DND-41 (cell line): ENCODE measurements at regions not wholly inside any gene's neighbourhood (a gene's known extent, or its start where the extent isn't known, plus 50 kb on each side); places are given as distances from the start of the nearest gene placed in this dataset.

ENCODE experiments used
- ATAC-seq: fragments of 200-7000 bp; cut with Tn5 transposase; 3 replicates; pipeline ENCODE4 v1.9.1; 2021; ENCODE audit warnings: low read depth; ENCODE audit not compliant: insufficient read depth
- DNase-seq: peaks from one replicate; pipeline ENCODE4 v3.0.0-alpha.2; 2020
- H2AFZ ChIP-seq: 2 replicates; pipeline ENCODE4 v1.6.0; 2012; ENCODE audit warnings: low read depth, low read length
- H3K27ac ChIP-seq: 2 replicates; pipeline ENCODE4 v1.5.1; 2012; ENCODE audit warnings: low read length, inconsistent platforms
- H3K27me3 ChIP-seq: fragments of 200-600 bp; sonication (generic); 2 replicates; pipeline ENCODE4 v1.6.0; 2012; ENCODE audit warnings: low read length, mild to moderate bottlenecking, inconsistent platforms; ENCODE audit not compliant: insufficient read depth, poor library complexity
- H3K36me3 ChIP-seq: 2 replicates; pipeline ENCODE4 v1.5.1; 2012; ENCODE audit warnings: low read length, inconsistent platforms; ENCODE audit not compliant: insufficient read depth
- H3K4me1 ChIP-seq: 2 replicates; pipeline ENCODE4 v1.5.1; 2012; ENCODE audit warnings: mild to moderate bottlenecking, low read length; ENCODE audit not compliant: insufficient read depth
- H3K4me2 ChIP-seq: 2 replicates; pipeline ENCODE4 v1.6.0; 2012; ENCODE audit warnings: mild to moderate bottlenecking, moderate library complexity, low read length, inconsistent platforms; ENCODE audit not compliant: insufficient read depth
- H3K4me3 ChIP-seq, 2 experiments: fragments of 200-600 bp in 1 of 2; shearing (Covaris generic) in 1 of 2; 2 replicates each; pipeline ENCODE4 v1.5.1; 2012 to 2016; ENCODE audit warnings: inconsistent platforms in 2 of 2, low read length in 2 of 2, mild to moderate bottlenecking in 2 of 2, low read depth in 1 of 2, moderate library complexity in 1 of 2
- H3K79me2 ChIP-seq: 2 replicates; pipeline ENCODE4 v1.6.0; 2012; ENCODE audit warnings: low read length, inconsistent platforms; ENCODE audit not compliant: insufficient read depth
- H3K9ac ChIP-seq: 2 replicates; pipeline ENCODE4 v1.6.0; 2012; ENCODE audit warnings: low read depth, mild to moderate bottlenecking, inconsistent platforms, low read length, moderate library complexity
- H3K9me3 ChIP-seq: 2 replicates; pipeline ENCODE4 v1.5.1; 2012; ENCODE audit warnings: low read length, moderate library complexity, mild to moderate bottlenecking, inconsistent platforms; ENCODE audit not compliant: insufficient read depth, severe bottlenecking
- H4K20me1 ChIP-seq: 2 replicates; pipeline ENCODE4 v1.6.0; 2012; ENCODE audit warnings: low read length; ENCODE audit not compliant: insufficient read depth
- CTCF ChIP-seq: IDR thresholded peaks from 2 replicates; pipeline ENCODE4 v1.5.1; 2012; ENCODE audit warnings: borderline replicate concordance, low read length, moderate library complexity, mild to moderate bottlenecking; ENCODE audit not compliant: poor library complexity, severe bottlenecking; ENCODE audit errors: extremely low read depth
- EZH2 ChIP-seq: IDR thresholded peaks from 3 replicates; pipeline ENCODE4 v1.6.1; 2012; ENCODE audit warnings: borderline replicate concordance, low read depth, mild to moderate bottlenecking, moderate library complexity, low read length, inconsistent platforms; ENCODE audit not compliant: severe bottlenecking

DNA sequence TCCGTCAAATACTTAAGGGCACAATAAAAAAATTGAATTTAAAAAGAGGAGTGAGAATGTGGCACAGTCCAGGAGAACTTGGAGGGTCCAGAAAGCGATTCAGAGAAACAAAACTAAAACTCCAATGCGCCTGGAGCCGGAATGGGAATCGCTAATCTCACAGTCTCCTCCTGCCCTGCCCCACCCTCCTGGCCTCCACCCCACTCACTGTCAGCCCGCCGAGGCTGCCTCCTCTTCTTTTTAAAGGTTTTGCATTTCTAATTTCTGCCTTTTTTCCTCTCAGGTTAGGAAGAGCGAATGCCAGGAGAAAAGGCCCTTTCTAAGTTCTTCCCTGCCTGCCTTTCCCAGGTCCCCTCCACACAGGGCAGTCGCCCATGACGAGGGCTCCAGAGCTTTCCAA, 135.3 kb downstream of the ZBTB18 start:
- no peak for TF ChIP-seq CTCF
- TF ChIP-seq EZH2: no peak

DNA sequence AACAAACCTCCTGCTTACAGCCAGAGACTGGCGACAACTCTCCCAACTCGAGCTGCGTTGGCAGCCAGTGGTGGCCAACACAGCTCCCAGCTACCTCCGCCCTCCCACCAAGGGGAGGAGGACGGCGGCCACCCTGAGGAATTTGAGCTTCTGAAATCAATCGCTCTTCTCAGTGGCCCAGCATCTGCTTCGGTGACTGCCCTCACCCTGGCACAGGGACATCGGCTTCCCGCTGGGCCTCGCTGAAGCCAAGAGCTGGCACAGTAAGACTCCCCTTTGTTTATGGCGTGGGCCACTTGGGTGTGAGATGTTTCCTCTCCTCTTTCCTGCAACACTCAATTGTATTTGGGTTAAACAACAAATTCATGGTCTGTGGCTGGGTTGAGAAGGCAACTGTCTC, 136.2 kb downstream of the ZBTB18 start:
- Histone ChIP-seq H3K9ac (no peak overlapping the region), H3K27ac (no peak overlapping the region), H4K20me1 (no peaks in the 10 kb centered on the region), H3K36me3 (no peaks in the 10 kb centered on the region), H2AFZ (no peak overlapping the region), H3K4me2 (no peak overlapping the region), H3K79me2 (no peaks in the 10 kb centered on the region), H3K4me3 (no peak overlapping the region), H3K27me3 (no peaks in the 10 kb centered on the region), H3K9me3 (no peaks in the 10 kb centered on the region), H3K4me1 (no peaks in the 10 kb centered on the region)
- no peak for ATAC-seq
- no peak for DNase-seq
- no peak for TF ChIP-seq CTCF

More for the DNA sequence above, 135.3 kb downstream of the ZBTB18 start:
- no peak overlapping the region for H3K9ac ChIP-seq
- H2AFZ ChIP-seq: no peak overlapping the region
- no peak for DNase-seq
- no peaks in the 10 kb centered on the region for H3K4me1 ChIP-seq
- H3K9me3 ChIP-seq: no peaks in the 10 kb centered on the region
- no peaks in the 10 kb centered on the region for H4K20me1 ChIP-seq
- H3K36me3 ChIP-seq: no peaks in the 10 kb centered on the region
- H3K4me2 ChIP-seq: no peak overlapping the region
- H3K27me3 ChIP-seq: no peaks in the 10 kb centered on the region
- no peak overlapping the region for H3K27ac ChIP-seq
- no peak for ATAC-seq
- no peaks in the 10 kb centered on the region for H3K79me2 ChIP-seq
- H3K4me3 ChIP-seq: no peak overlapping the region

DNA sequence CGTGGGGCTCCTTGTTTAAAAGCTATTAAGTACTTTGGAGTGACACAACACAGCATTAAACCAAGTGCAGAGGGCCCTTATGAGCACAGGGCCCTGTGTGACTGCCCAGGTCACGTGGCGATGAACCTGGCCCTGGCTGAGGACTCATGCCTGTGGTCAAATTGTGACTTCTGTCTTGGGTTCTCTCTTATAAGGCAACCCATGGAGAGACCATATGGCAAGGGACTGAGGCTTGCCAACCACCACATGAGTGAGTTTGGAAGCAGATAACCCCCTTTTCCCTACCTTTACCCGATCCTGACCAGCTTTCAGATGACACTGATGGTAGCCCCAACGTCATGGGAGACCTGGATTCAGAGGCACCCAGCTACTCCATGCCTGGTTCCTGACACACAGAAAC, 140.5 kb downstream of the ZBTB18 start:
- Histone ChIP-seq H3K27me3 (no peaks in the 10 kb centered on the region), H3K9me3 (no peaks in the 10 kb centered on the region), H3K4me3 (no peak overlapping the region), H4K20me1 (no peaks in the 10 kb centered on the region), H3K4me2 (no peak overlapping the region), H3K27ac (no peak overlapping the region), H3K79me2 (no peaks in the 10 kb centered on the region), H2AFZ (no peak overlapping the region), H3K4me1 (no peaks in the 10 kb centered on the region), H3K36me3 (no peaks in the 10 kb centered on the region), H3K9ac (no peak overlapping the region)
- no peak for DNase-seq
- no peak for TF ChIP-seq CTCF
- no peak for TF ChIP-seq EZH2
- no peak for ATAC-seq

GRCh38 chr1:244192325-244192724, 141.2 kb downstream of the ZBTB18 start:
- ATAC-seq (no peak), DNase-seq (no peak)
- Histone ChIP-seq H3K36me3 (no peaks in the 10 kb centered on the region), H4K20me1 (no peaks in the 10 kb centered on the region), H3K27ac (no peak overlapping the region), H3K9ac (no peak overlapping the region), H3K4me1 (no peaks in the 10 kb centered on the region), H3K4me2 (no peak overlapping the region), H2AFZ (no peak overlapping the region), H3K4me3 (no peak overlapping the region), H3K9me3 (no peaks in the 10 kb centered on the region), H3K79me2 (no peaks in the 10 kb centered on the region), H3K27me3 (no peaks in the 10 kb centered on the region)
- TF ChIP-seq EZH2: no peak
- no peak for TF ChIP-seq CTCF
